Endothelial cell (in vitro differentiated cells): ENCODE measurements at regions not wholly inside any gene's neighbourhood (a gene's known extent, or its start where the extent isn't known, plus 50 kb on each side); places are given as distances from the start of the nearest gene placed in this dataset.

Source experiments
- DNase-seq: peaks from one replicate; pipeline ENCODE4 v3.0.0; 2021; ENCODE audit warnings: low spot score
- H3K27ac Mint-ChIP-seq: one replicate; pipeline ENCODE4 v1.8.0; 2021; ENCODE audit warnings: mixed read lengths, inconsistent platforms; ENCODE audit not compliant: unreplicated experiment
- H3K27me3 Mint-ChIP-seq: one replicate; pipeline ENCODE4 v1.8.0; 2021; ENCODE audit warnings: mild to moderate bottlenecking, moderate library complexity, mixed read lengths, inconsistent platforms; ENCODE audit not compliant: unreplicated experiment
- H3K36me3 Mint-ChIP-seq: one replicate; pipeline ENCODE4 v1.8.0; 2021; ENCODE audit warnings: mild to moderate bottlenecking, low read depth, mixed read lengths, inconsistent platforms; ENCODE audit not compliant: unreplicated experiment
- H3K4me1 Mint-ChIP-seq: one replicate; pipeline ENCODE4 v1.8.0; 2021; ENCODE audit warnings: mild to moderate bottlenecking, mixed read lengths, inconsistent platforms; ENCODE audit not compliant: unreplicated experiment
- H3K4me3 Mint-ChIP-seq: one replicate; pipeline ENCODE4 v1.8.0; 2021; ENCODE audit warnings: mild to moderate bottlenecking, mixed read lengths, inconsistent platforms; ENCODE audit not compliant: unreplicated experiment
- H3K9me3 Mint-ChIP-seq: one replicate; pipeline ENCODE4 v1.8.0; 2021; ENCODE audit warnings: mixed read lengths, inconsistent platforms; ENCODE audit not compliant: unreplicated experiment
- TF ChIP-seq, protein P1 (sequence below): fragments of 200-600 bp; sonication (generic); IDR thresholded peaks from one replicate; pipeline ENCODE4 v1.5.0; 2021; ENCODE audit warnings: antibody characterized with exemption; ENCODE audit not compliant: unreplicated experiment

DNA sequence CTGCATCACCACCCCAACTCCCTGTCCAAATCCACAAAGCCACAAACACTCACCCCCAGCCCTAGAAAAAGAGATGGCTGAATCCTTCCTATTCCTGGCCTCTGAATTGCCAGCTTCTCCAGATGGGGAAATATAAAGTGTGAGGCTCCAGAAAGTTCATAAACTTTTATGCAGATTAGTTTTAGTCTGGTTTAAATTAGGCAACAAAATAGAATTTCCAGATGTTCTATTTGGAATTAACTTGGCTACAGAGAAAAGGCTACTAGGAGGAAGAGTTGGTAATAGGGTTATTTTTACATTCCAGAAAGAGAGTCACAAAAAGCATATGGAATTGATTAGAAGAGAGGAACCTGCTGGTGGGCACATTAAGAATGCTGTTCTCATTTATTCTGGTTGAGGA is 56.0 kb downstream of the EN1 start:
- Mint-ChIP-seq H3K27me3 (peaks cover 6% of the 10 kb centered on the region), H3K27ac (no peak overlapping the region), H3K4me1 (no peaks in the 10 kb centered on the region), H3K36me3 (no peaks in the 10 kb centered on the region), H3K4me3 (no peak overlapping the region), H3K9me3 (no peaks in the 10 kb centered on the region)
- TF ChIP-seq, protein P1, sequence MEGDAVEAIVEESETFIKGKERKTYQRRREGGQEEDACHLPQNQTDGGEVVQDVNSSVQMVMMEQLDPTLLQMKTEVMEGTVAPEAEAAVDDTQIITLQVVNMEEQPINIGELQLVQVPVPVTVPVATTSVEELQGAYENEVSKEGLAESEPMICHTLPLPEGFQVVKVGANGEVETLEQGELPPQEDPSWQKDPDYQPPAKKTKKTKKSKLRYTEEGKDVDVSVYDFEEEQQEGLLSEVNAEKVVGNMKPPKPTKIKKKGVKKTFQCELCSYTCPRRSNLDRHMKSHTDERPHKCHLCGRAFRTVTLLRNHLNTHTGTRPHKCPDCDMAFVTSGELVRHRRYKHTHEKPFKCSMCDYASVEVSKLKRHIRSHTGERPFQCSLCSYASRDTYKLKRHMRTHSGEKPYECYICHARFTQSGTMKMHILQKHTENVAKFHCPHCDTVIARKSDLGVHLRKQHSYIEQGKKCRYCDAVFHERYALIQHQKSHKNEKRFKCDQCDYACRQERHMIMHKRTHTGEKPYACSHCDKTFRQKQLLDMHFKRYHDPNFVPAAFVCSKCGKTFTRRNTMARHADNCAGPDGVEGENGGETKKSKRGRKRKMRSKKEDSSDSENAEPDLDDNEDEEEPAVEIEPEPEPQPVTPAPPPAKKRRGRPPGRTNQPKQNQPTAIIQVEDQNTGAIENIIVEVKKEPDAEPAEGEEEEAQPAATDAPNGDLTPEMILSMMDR, result no peak
- no peak for DNase-seq

- no peak overlapping the region for H3K4me3 Mint-ChIP-seq
- no peaks in the 10 kb centered on the region for H3K9me3 Mint-ChIP-seq
- no peaks in the 10 kb centered on the region for H3K36me3 Mint-ChIP-seq
- no peak overlapping the region for H3K27ac Mint-ChIP-seq
- TF ChIP-seq, protein P1, result no peak
- DNase-seq, result no peak
- peaks cover 3% of the 10 kb centered on the region for H3K27me3 Mint-ChIP-seq
- H3K4me1 Mint-ChIP-seq, result no peaks in the 10 kb centered on the region
These were observed 60.7 kb downstream of the EN1 start for GRCh38 chr2:118786746-118787145.

GRCh38 chr2:118784860-118785259 is 62.6 kb downstream of the EN1 start:
- peaks cover 1% of the 10 kb centered on the region for H3K27me3 Mint-ChIP-seq

DNA sequence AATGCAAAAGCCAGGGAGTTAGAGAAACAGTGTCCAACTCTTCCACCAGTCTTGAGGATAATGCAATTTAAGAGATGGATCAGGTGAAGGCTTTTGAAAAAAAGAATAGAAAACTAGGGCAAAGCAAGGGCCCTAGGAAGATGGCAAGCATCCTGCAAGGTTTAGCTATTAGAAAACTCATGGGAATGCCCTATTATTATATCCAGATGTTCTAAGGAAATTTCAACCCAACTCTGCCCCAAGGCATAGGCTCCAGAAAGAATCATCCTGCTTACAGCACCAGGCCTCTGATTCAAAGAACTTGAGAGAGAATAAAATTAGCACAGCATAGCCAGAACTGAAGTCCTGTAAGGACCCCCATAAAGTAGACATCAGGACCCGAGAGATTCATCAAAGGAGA is 68.1 kb downstream of the EN1 start:
- TF ChIP-seq, protein P1, result no peak
- Mint-ChIP-seq H3K9me3 (no peaks in the 10 kb centered on the region), H3K4me3 (no peak overlapping the region), H3K4me1 (no peaks in the 10 kb centered on the region), H3K36me3 (no peaks in the 10 kb centered on the region), H3K27me3 (no peaks in the 10 kb centered on the region), H3K27ac (no peak overlapping the region)
- DNase-seq, result no peak

More at GRCh38 chr2:118784860-118785259, 62.6 kb downstream of the EN1 start:
- Mint-ChIP-seq H3K4me3 (no peak overlapping the region), H3K36me3 (no peaks in the 10 kb centered on the region), H3K27ac (no peak overlapping the region), H3K9me3 (no peaks in the 10 kb centered on the region), H3K4me1 (no peaks in the 10 kb centered on the region)
- DNase-seq, result no peak
- TF ChIP-seq, protein P1, result no peak

GRCh38 chr2:118774458-118775133 is 72.9 kb downstream of the EN1 start:
- TF ChIP-seq, protein P1, result no peak
- peaks cover 2% of the 10 kb centered on the region for H3K27me3 Mint-ChIP-seq
- no peak overlapping the region for H3K27ac Mint-ChIP-seq

More at GRCh38 chr2:118774458-118775133, 72.9 kb downstream of the EN1 start:
- peak; percentile 79 for DNase-seq
- Mint-ChIP-seq H3K4me3 (peak overlapping the region; percentile 56), H3K9me3 (no peaks in the 10 kb centered on the region), H3K4me1 (no peaks in the 10 kb centered on the region), H3K36me3 (no peaks in the 10 kb centered on the region)
